Activated T-cell treated with anti-CD3 and anti-CD28 coated beads, Interleukin-2, amount 50 U/mL, for 72 hours (primary cell): ENCODE measurements at regions not wholly inside any gene's neighbourhood (a gene's known extent, or its start where the extent isn't known, plus 50 kb on each side); places are given as distances from the start of the nearest gene placed in this dataset.

Source experiments
- ATAC-seq, 2 donors: fragments of 150-1000 bp; cut with Tn5 transposase; replicated peaks in 1 of 2; 2 replicates each; pipeline ENCODE4 v1.10.0; 2021; ENCODE audit warnings: moderate library complexity in 2 of 2, mild to moderate bottlenecking in 1 of 2
- DNase-seq, 2 donors: peaks; one replicate each; pipeline ENCODE4 v3.0.0; 2021 to 2022; ENCODE audit warnings: mixed read lengths in 1 of 2
- H3K27ac Mint-ChIP-seq: one replicate; pipeline ENCODE4 v1.8.0; 2022; ENCODE audit warnings: mild to moderate bottlenecking, moderate library complexity, mixed read lengths
- H3K27me3 Mint-ChIP-seq: one replicate; pipeline ENCODE4 v1.8.0; 2022; ENCODE audit warnings: low read depth, mixed read lengths
- H3K36me3 Mint-ChIP-seq, 2 donors: one replicate each; pipeline ENCODE4 v1.8.0; 2022; ENCODE audit warnings: mixed read lengths in 2 of 2, mild to moderate bottlenecking in 1 of 2; ENCODE audit not compliant: insufficient read depth in 2 of 2
- H3K4me1 Mint-ChIP-seq: one replicate; pipeline ENCODE4 v1.8.0; 2022; ENCODE audit warnings: low read depth, mixed read lengths
- H3K4me3 Mint-ChIP-seq, 2 donors: one replicate each; pipeline ENCODE4 v1.8.0; 2022; ENCODE audit warnings: mild to moderate bottlenecking in 2 of 2, mixed read lengths in 2 of 2, moderate library complexity in 2 of 2
- H3K9me3 Mint-ChIP-seq, 2 donors: one replicate each; pipeline ENCODE4 v1.8.0; 2022; ENCODE audit warnings: mixed read lengths in 2 of 2

DNA sequence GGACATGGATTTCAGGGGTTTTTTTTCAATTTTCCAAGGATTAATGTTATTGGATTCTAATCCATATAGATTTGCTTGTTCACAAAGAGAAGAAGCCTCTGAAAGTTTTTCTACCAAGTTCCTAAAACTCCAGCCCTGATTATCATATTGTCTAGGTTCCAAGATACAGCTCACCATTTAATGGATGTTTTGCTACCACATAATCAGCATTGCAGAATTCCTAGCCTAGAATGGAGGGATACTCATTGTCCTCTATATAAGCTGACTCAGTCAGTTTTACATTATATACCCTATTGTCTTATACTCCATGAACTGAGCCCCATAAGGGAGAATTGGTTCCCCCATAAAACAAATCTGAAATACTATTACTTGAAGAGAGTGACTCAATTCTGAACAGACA, 664.7 kb upstream of the FAM241A start:
- Mint-ChIP-seq H3K36me3 (no peaks in the 10 kb centered on the region), H3K4me3 (no peak overlapping the region), H3K9me3 (peaks cover 6 to 10% of the 10 kb centered on the region in 2 donors), H3K27ac (no peak overlapping the region), H3K27me3 (no peaks in the 10 kb centered on the region), H3K4me1 (no peaks in the 10 kb centered on the region)
- no peak for DNase-seq
- ATAC-seq: no peak

- H3K27ac Mint-ChIP-seq: no peak overlapping the region
- no peaks in the 10 kb centered on the region for H3K36me3 Mint-ChIP-seq
- ATAC-seq (no peak), DNase-seq (no peak)
- peaks cover 13 to 21% of the 10 kb centered on the region in 2 donors for H3K9me3 Mint-ChIP-seq
- no peak overlapping the region for H3K4me3 Mint-ChIP-seq
- H3K27me3 Mint-ChIP-seq: no peaks in the 10 kb centered on the region
- H3K4me1 Mint-ChIP-seq: no peaks in the 10 kb centered on the region
Measured at GRCh38 chr4:111483375-111484169, 661.7 kb upstream of the FAM241A start.

- Mint-ChIP-seq H3K27me3 (no peaks in the 10 kb centered on the region), H3K4me3 (no peak overlapping the region), H3K27ac (no peak overlapping the region), H3K4me1 (no peaks in the 10 kb centered on the region), H3K36me3 (no peaks in the 10 kb centered on the region), H3K9me3 (peaks cover 7 to 11% of the 10 kb centered on the region in 2 donors)
- no peak for ATAC-seq
- DNase-seq: no peak
Measured at GRCh38 chr4:111492496-111492895, 652.8 kb upstream of the FAM241A start.

- Mint-ChIP-seq H3K4me1 (no peaks in the 10 kb centered on the region), H3K9me3 (peaks cover 1 to 6% of the 10 kb centered on the region in 2 donors), H3K27ac (no peak overlapping the region), H3K36me3 (no peaks in the 10 kb centered on the region), H3K27me3 (no peaks in the 10 kb centered on the region), H3K4me3 (no peak overlapping the region)
- DNase-seq (no peak), ATAC-seq (no peak)
Measured at GRCh38 chr4:111494471-111494870, 650.8 kb upstream of the FAM241A start.

GRCh38 chr4:111494971-111495370, 650.3 kb upstream of the FAM241A start:
- Mint-ChIP-seq H3K4me3 (no peak overlapping the region), H3K9me3 (peaks cover 1 to 5% of the 10 kb centered on the region in 2 donors), H3K4me1 (no peaks in the 10 kb centered on the region), H3K36me3 (no peaks in the 10 kb centered on the region), H3K27me3 (no peaks in the 10 kb centered on the region), H3K27ac (no peak overlapping the region)
- DNase-seq: no peak
- ATAC-seq: no peak

- no peaks in the 10 kb centered on the region for H3K36me3 Mint-ChIP-seq
- ATAC-seq (no peak), DNase-seq (no peak)
- peaks cover 0 to 3% of the 10 kb centered on the region in 2 donors for H3K9me3 Mint-ChIP-seq
- no peaks in the 10 kb centered on the region for H3K27me3 Mint-ChIP-seq
- H3K27ac Mint-ChIP-seq: no peak overlapping the region
- no peaks in the 10 kb centered on the region for H3K4me1 Mint-ChIP-seq
- H3K4me3 Mint-ChIP-seq: no peak overlapping the region
Measured at GRCh38 chr4:111499291-111499690, 646.0 kb upstream of the FAM241A start.

DNA sequence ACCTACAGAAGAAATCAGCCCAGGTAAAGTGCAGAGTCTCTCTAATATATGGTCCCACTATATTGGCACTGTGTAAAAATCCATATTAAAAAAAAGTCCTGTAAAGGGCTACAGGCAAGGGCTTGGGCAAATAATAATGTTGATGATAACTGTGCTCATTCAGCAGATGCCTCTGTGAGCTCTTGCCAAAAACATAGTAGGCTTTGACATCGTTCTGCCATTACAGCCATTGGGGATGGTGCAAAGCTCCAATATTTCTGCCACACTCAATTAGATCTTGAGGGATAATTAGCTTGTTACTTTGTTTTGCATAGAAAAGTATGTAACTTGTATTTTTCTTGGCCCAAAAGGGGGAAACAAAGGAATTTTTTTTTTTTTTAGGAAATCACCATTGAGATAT, 645.5 kb upstream of the FAM241A start:
- H3K4me3 Mint-ChIP-seq: no peak overlapping the region
- no peaks in the 10 kb centered on the region for H3K4me1 Mint-ChIP-seq
- H3K36me3 Mint-ChIP-seq: no peaks in the 10 kb centered on the region
- no peak for DNase-seq
- H3K27me3 Mint-ChIP-seq: no peaks in the 10 kb centered on the region
- no peak for ATAC-seq
- no peak overlapping the region for H3K27ac Mint-ChIP-seq
- H3K9me3 Mint-ChIP-seq: peaks cover 3 to 4% of the 10 kb centered on the region in 2 donors

- Mint-ChIP-seq H3K9me3 (peaks cover 4 to 5% of the 10 kb centered on the region in 2 donors), H3K4me1 (no peaks in the 10 kb centered on the region), H3K27ac (no peak overlapping the region), H3K4me3 (no peak overlapping the region), H3K36me3 (no peaks in the 10 kb centered on the region), H3K27me3 (no peaks in the 10 kb centered on the region)
- DNase-seq: no peak
- ATAC-seq: no peak
Measured at GRCh38 chr4:111500858-111501257, 644.4 kb upstream of the FAM241A start.

DNA sequence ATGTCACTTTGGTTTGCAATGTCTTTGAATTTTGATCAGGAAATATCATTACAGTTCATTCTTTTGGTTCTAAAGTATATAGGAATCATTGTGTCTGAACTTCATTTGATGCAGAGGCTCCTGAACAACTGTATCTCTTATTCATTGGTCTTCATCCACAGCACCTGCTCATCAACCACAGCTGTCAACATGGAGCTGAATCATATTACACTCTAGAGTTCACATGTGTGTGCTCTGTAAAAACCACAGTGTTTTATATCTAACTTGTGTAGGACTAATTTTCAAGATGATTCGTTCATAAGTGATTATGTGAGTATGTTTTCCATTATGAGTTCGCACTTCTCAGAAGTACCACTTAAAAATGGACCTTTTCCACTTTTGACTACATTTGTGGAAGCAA, 643.3 kb upstream of the FAM241A start:
- no peak for DNase-seq
- Mint-ChIP-seq H3K9me3 (peaks cover 4 to 5% of the 10 kb centered on the region in 2 donors), H3K4me3 (no peak overlapping the region), H3K4me1 (no peaks in the 10 kb centered on the region), H3K27ac (no peak overlapping the region), H3K36me3 (no peaks in the 10 kb centered on the region), H3K27me3 (no peaks in the 10 kb centered on the region)
- no peak for ATAC-seq

DNA sequence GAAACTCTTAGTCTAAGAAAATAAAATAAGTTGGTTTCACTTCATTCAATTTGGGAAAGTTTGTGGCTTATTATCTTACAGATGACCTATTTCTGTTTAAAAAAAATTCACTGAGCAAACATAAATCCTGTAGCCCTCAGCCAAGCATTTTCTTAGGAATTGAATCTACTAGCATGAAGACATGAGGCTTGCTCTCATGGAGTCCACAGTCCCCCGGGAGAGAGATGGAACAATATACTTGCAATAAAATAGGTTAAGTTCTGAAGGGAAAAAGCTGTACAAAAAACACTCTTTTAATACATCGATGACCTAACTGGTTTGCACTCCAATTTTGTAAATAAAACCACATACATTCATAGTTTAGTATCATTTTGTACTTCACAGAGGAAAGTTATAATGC, 642.6 kb upstream of the FAM241A start:
- H3K36me3 Mint-ChIP-seq: no peaks in the 10 kb centered on the region
- H3K4me3 Mint-ChIP-seq: no peak overlapping the region
- no peak overlapping the region for H3K27ac Mint-ChIP-seq
- no peaks in the 10 kb centered on the region for H3K27me3 Mint-ChIP-seq
- no peaks in the 10 kb centered on the region for H3K4me1 Mint-ChIP-seq
- DNase-seq (no peak), ATAC-seq (no peak)
- H3K9me3 Mint-ChIP-seq: peaks cover 4 to 5% of the 10 kb centered on the region in 2 donors

DNA sequence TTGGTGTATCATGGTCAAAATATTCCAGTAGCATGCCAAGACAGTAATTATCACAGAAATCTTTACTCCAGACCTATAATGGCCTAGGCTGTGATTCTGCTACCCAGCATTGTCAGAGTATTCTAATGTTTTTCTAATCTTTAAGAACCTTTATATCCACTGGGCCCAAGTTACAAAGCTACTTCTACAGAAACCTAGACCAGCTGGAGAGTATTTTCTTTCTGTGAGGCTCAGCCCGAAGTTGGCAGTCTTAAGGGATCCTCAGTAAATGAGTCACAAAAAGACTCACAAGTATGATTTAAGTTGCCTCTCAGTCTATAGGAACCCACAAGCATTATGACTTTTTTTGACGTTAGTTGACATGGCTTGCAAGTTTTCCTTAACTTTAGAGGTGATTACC, 638.5 kb upstream of the FAM241A start:
- no peaks in the 10 kb centered on the region for H3K27me3 Mint-ChIP-seq
- DNase-seq (no peak), ATAC-seq (no peak)
- no peak overlapping the region for H3K4me3 Mint-ChIP-seq
- no peak overlapping the region for H3K27ac Mint-ChIP-seq
- no peaks in the 10 kb centered on the region for H3K36me3 Mint-ChIP-seq
- no peaks in the 10 kb centered on the region for H3K4me1 Mint-ChIP-seq
- H3K9me3 Mint-ChIP-seq: peaks cover 4 to 5% of the 10 kb centered on the region in 2 donors

- no peaks in the 10 kb centered on the region for H3K36me3 Mint-ChIP-seq
- no peak overlapping the region for H3K4me3 Mint-ChIP-seq
- H3K4me1 Mint-ChIP-seq: no peaks in the 10 kb centered on the region
- H3K27ac Mint-ChIP-seq: no peak overlapping the region
- no peak for DNase-seq
- H3K27me3 Mint-ChIP-seq: no peaks in the 10 kb centered on the region
- peaks cover 2 to 4% of the 10 kb centered on the region in 2 donors for H3K9me3 Mint-ChIP-seq
- ATAC-seq: no peak
Measured at GRCh38 chr4:111510535-111510934, 634.7 kb upstream of the FAM241A start.

DNA sequence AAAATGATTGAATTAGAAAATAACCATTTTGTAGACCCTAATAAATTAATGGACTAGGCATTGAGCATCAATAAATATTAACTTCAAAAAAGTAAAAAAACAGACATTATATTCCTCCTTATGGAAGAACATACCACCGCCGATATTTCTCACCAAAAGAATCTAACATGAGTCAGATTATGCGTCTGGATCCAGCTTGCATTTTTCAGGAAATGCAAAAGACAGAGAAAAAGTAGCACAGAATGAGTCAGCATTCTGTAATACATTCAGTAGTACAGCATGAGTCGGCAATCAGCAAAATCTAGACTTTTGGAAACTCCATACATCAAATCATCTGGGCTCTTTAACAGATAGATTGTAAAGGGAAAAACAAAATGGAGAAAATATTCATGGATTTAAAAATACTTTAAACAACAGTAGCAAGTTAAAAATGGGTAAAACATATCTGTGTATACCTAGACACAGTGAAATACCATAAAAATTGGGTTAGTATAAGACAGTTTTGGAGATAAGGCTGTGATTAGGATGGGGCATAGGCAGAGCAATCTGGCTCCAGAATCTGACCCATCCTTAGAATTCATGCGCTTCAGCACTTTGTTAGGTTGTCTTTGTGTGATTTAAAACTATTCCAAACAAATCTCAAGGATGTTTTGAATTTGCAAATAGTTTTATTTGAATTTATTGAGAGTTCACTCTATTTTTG, 633.0 kb upstream of the FAM241A start:
- no peak for ATAC-seq
- peaks cover 1 to 2% of the 10 kb centered on the region in 2 donors for H3K9me3 Mint-ChIP-seq
- no peak for DNase-seq

More for the DNA sequence above, 633.0 kb upstream of the FAM241A start:
- H3K27me3 Mint-ChIP-seq: no peaks in the 10 kb centered on the region
- no peaks in the 10 kb centered on the region for H3K36me3 Mint-ChIP-seq
- no peaks in the 10 kb centered on the region for H3K4me1 Mint-ChIP-seq
- no peak overlapping the region for H3K4me3 Mint-ChIP-seq
- H3K27ac Mint-ChIP-seq: no peak overlapping the region
